ENCODE measurements at regions not wholly inside any gene's neighbourhood (a gene's known extent, or its start where the extent isn't known, plus 50 kb on each side); places are given as distances from the start of the nearest gene placed in this dataset.

DNA sequence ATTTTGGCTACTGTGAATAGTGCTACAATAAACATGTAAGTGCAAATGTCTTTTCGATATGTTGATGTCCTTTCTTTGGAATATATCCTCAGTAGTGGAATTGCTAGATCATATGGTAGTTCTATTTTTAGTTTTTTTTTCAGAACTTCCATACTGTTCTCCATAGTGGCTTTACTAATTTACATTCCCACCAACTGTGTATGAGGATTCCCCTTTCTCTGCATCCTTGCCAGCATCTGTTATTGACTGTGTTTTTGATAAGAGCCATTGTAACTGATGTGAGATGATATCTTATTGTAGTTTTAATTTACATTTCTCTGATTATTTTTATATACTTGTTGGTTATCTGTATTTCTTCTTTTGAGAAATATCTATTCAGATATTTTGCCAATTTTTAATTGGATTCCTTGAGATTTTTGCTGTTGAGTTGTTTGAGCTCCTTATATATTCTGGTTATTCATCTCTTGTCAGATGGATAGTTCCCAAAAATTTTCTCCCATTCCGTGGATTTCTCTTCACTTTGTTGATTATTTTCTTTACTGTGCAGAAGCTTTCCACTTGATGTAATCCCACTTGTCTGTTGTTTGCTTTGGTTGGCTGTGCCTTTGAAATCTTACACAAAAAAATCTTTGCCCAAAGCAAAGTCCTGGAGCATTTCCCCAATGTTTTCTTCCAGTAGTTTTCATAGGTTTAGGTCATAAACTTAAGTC lies 532.3 kb downstream of the PID1 start:
- Histone ChIP-seq H3K27me3 (no peaks in the 10 kb centered on the region), H3K9me3 (replicated peaks in 1 of 3) (no peaks in the 10 kb centered on the region), H3K36me3 (replicated peaks in 1 of 2) (no peaks in the 10 kb centered on the region), H3K4me3 (no peak overlapping the region), H3K4me1 (replicated peaks in 1 of 2) (no peaks in the 10 kb centered on the region), H3K27ac (no peak overlapping the region)
- WGBS, 4 donors: 74 to 84% (median 79%) methylated on average over 2 of the region's 2 CpGs
- intact Hi-C loops (cut with DNase I): no loop called here
- DNase-seq: no peak
- TF ChIP-seq, protein P1, sequence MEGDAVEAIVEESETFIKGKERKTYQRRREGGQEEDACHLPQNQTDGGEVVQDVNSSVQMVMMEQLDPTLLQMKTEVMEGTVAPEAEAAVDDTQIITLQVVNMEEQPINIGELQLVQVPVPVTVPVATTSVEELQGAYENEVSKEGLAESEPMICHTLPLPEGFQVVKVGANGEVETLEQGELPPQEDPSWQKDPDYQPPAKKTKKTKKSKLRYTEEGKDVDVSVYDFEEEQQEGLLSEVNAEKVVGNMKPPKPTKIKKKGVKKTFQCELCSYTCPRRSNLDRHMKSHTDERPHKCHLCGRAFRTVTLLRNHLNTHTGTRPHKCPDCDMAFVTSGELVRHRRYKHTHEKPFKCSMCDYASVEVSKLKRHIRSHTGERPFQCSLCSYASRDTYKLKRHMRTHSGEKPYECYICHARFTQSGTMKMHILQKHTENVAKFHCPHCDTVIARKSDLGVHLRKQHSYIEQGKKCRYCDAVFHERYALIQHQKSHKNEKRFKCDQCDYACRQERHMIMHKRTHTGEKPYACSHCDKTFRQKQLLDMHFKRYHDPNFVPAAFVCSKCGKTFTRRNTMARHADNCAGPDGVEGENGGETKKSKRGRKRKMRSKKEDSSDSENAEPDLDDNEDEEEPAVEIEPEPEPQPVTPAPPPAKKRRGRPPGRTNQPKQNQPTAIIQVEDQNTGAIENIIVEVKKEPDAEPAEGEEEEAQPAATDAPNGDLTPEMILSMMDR (IDR thresholded peaks at IDR 0.05): no peak
- no peak for TF ChIP-seq POLR2A (IDR thresholded peaks at IDR 0.05)

DNA sequence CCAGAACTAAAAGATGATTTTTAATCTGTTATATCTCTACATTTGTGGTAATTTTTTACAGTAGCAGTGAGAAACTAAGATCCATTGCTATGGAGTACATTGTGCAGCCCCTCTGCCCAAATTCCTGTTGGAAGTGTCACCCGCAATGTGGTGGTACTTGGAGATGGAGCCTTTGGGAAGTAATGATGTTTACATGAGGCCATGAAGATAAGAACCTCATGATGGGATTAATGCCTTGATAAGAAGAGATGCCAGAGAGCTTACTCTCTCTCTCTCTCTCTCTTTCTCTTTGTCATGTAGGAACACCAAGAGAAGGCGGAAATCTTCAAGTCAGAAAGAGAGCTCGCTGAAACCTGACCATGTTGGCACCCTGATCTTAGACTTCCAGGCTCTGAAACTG lies 535.4 kb downstream of the PID1 start:
- Histone ChIP-seq H3K4me3 (no peak overlapping the region), H3K4me1 (replicated peaks in 1 of 2) (no peaks in the 10 kb centered on the region), H3K9me3 (replicated peaks in 1 of 3) (no peaks in the 10 kb centered on the region), H3K27me3 (no peaks in the 10 kb centered on the region), H3K36me3 (replicated peaks in 1 of 2) (no peaks in the 10 kb centered on the region), H3K27ac (no peak overlapping the region)
- intact Hi-C loops (cut with DNase I): no loop called here
- TF ChIP-seq, protein P1 (IDR thresholded peaks at IDR 0.05): no peak
- TF ChIP-seq POLR2A (IDR thresholded peaks at IDR 0.05): no peak
- DNase-seq: no peak
- WGBS, 4 donors: 94 to 98% (median 95%) methylated on average over 3 of the region's 3 CpGs

DNA sequence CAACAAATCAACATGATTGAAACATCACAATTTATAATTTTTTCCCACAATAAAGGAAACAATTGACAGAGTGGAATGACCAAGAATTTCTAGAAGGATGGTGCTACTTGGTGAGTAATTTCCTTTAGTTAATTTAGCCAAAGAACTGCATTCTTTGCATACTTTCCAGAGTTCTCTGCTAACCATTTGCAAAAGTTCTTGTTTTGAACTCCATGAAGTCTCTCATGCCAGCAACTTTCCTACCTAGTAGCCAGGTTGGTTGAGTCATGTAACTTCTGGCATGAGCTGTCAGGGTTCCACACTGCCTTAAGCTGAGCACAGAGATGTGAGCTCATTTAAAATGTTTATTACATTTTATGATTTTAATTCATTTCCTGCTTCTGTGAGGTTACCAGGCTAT lies 539.6 kb downstream of the PID1 start:
- intact Hi-C loops (cut with DNase I): no loop called here
- H3K27me3 ChIP-seq: no peaks in the 10 kb centered on the region
- no peak overlapping the region for H3K4me3 ChIP-seq
- TF ChIP-seq, protein P1 (IDR thresholded peaks at IDR 0.05): no peak
- TF ChIP-seq POLR2A (IDR thresholded peaks at IDR 0.05): no peak
- H3K4me1 ChIP-seq (replicated peaks in 1 of 2): no peaks in the 10 kb centered on the region
- no peaks in the 10 kb centered on the region for H3K9me3 ChIP-seq (replicated peaks in 1 of 3)
- no peak for DNase-seq
- H3K27ac ChIP-seq: no peak overlapping the region
- no peaks in the 10 kb centered on the region for H3K36me3 ChIP-seq (replicated peaks in 1 of 2)

DNA sequence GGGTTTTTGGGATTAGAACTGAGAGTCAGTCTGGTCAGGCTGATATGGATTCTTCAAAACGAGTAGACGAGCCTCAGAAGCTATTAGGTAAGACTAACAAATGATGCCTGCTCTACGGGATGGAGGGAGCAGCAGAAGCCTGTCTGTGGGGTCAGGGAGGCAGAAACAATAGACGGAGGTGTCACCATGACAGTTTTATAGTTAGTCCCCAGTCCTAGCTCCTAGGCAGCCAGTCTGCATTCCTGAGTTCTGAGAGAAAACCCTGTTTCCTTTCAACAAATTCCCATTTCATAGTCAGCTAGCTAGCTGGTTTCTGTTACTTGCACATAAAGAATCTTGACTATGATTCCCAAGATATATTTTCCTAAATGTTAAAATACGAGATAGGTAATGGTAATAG lies 542.1 kb downstream of the PID1 start:
- no peak overlapping the region for H3K4me3 ChIP-seq
- H3K9me3 ChIP-seq (replicated peaks in 1 of 3): no peaks in the 10 kb centered on the region
- no peak overlapping the region for H3K27ac ChIP-seq
- no peaks in the 10 kb centered on the region for H3K4me1 ChIP-seq (replicated peaks in 1 of 2)
- TF ChIP-seq POLR2A (IDR thresholded peaks at IDR 0.05): no peak
- TF ChIP-seq, protein P1 (IDR thresholded peaks at IDR 0.05): no peak
- no peaks in the 10 kb centered on the region for H3K27me3 ChIP-seq
- intact Hi-C loops (cut with DNase I): no loop called here
- 48 to 58% (median 54%) methylated on average over 5 of the region's 5 CpGs for WGBS, 4 donors
- H3K36me3 ChIP-seq (replicated peaks in 1 of 2): no peaks in the 10 kb centered on the region
- DNase-seq: no peak
